ENCODE measurements at regions not wholly inside any gene's neighbourhood (a gene's known extent, or its start where the extent isn't known, plus 50 kb on each side); places are given as distances from the start of the nearest gene placed in this dataset.

- TF ChIP-seq, protein P1, sequence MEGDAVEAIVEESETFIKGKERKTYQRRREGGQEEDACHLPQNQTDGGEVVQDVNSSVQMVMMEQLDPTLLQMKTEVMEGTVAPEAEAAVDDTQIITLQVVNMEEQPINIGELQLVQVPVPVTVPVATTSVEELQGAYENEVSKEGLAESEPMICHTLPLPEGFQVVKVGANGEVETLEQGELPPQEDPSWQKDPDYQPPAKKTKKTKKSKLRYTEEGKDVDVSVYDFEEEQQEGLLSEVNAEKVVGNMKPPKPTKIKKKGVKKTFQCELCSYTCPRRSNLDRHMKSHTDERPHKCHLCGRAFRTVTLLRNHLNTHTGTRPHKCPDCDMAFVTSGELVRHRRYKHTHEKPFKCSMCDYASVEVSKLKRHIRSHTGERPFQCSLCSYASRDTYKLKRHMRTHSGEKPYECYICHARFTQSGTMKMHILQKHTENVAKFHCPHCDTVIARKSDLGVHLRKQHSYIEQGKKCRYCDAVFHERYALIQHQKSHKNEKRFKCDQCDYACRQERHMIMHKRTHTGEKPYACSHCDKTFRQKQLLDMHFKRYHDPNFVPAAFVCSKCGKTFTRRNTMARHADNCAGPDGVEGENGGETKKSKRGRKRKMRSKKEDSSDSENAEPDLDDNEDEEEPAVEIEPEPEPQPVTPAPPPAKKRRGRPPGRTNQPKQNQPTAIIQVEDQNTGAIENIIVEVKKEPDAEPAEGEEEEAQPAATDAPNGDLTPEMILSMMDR (optimal IDR thresholded peaks at IDR 0.05 in 1 of 3, IDR thresholded peaks at IDR 0.05 in 1 of 3, conservative IDR thresholded peaks at IDR 0.05 in 1 of 3; ENCODE audit: extremely low read depth in 1 of 3, insufficient read depth in 2 of 3, low read length in 3 of 3), result no peak
- no peak for TF ChIP-seq EZH2 (IDR thresholded peaks at IDR 0.05; ENCODE audit: low read length)
These were observed 354.2 kb upstream of the IL12A start for GRCh38 chr3:159634483-159634882.
